H9 (cell line): ENCODE measurements at regions not wholly inside any gene's neighbourhood (a gene's known extent, or its start where the extent isn't known, plus 50 kb on each side); places are given as distances from the start of the nearest gene placed in this dataset.

ENCODE experiments used
- DNase-seq: peaks from one replicate; pipeline ENCODE4 v3.0.0-alpha.2; 2017
- H2AFZ ChIP-seq: one replicate; pipeline ENCODE4 v1.6.1; 2013; ENCODE audit warnings: mild to moderate bottlenecking, low read length, control low read depth, moderate library complexity
- H2AK5ac ChIP-seq: 2 replicates; pipeline ENCODE4 v1.6.1; 2013; ENCODE audit warnings: low read length, control low read depth, mixed read lengths; ENCODE audit not compliant: insufficient read length
- H2BK120ac ChIP-seq: one replicate; pipeline ENCODE4 v1.6.1; 2013; ENCODE audit warnings: low read depth, mild to moderate bottlenecking, low read length, control low read depth, inconsistent platforms; ENCODE audit not compliant: poor library complexity, severe bottlenecking
- H2BK12ac ChIP-seq: 2 replicates; pipeline ENCODE4 v1.6.1; 2013; ENCODE audit warnings: low read length, control low read depth, mixed read lengths, low read depth; ENCODE audit not compliant: insufficient read length
- H2BK15ac ChIP-seq: 2 replicates; pipeline ENCODE4 v1.6.1; 2013; ENCODE audit warnings: low read depth, low read length, control low read depth
- H2BK20ac ChIP-seq: one replicate; pipeline ENCODE4 v1.6.1; 2013; ENCODE audit warnings: low read depth, mild to moderate bottlenecking, low read length, control low read depth, inconsistent platforms; ENCODE audit not compliant: poor library complexity, severe bottlenecking
- H2BK5ac ChIP-seq: 2 replicates; pipeline ENCODE4 v1.6.1; 2013; ENCODE audit warnings: low read length, control low read depth, mixed read lengths; ENCODE audit not compliant: insufficient read length
- H3K14ac ChIP-seq: 2 replicates; pipeline ENCODE4 v1.6.1; 2013; ENCODE audit warnings: low read length, control low read depth; ENCODE audit not compliant: insufficient read depth
- H3K18ac ChIP-seq: 2 replicates; pipeline ENCODE4 v1.6.1; 2013; ENCODE audit warnings: low read depth, mild to moderate bottlenecking, mixed read lengths, low read length, control low read depth; ENCODE audit not compliant: insufficient read length
- H3K23ac ChIP-seq: 2 replicates; pipeline ENCODE4 v1.6.1; 2013; ENCODE audit warnings: low read length, control low read depth, mixed read lengths, low read depth; ENCODE audit not compliant: insufficient read length
- H3K23me2 ChIP-seq: 2 replicates; pipeline ENCODE4 v1.6.1; 2013; ENCODE audit warnings: low read depth, mild to moderate bottlenecking, mixed read lengths, low read length, control low read depth; ENCODE audit not compliant: insufficient read length, poor library complexity, severe bottlenecking
- H3K27ac ChIP-seq: 2 replicates; pipeline ENCODE4 v1.5.1; 2013; ENCODE audit warnings: low read length, control low read depth, mixed read lengths, low read depth; ENCODE audit not compliant: insufficient read length
- H3K27me3 ChIP-seq: 2 replicates; pipeline ENCODE4 v1.6.1; 2013; ENCODE audit warnings: low read length, control low read depth, inconsistent platforms; ENCODE audit not compliant: insufficient read depth
- H3K4ac ChIP-seq: 2 replicates; pipeline ENCODE4 v1.6.1; 2013; ENCODE audit warnings: low read depth, mild to moderate bottlenecking, control low read depth, inconsistent platforms, low read length, moderate library complexity
- H3K4me1 ChIP-seq: 2 replicates; pipeline ENCODE4 v1.6.1; 2013; ENCODE audit warnings: low read length, control low read depth, inconsistent platforms; ENCODE audit not compliant: insufficient read depth
- H3K4me2 ChIP-seq: 2 replicates; pipeline ENCODE4 v1.6.1; 2013; ENCODE audit warnings: low read length, control low read depth, mixed read lengths; ENCODE audit not compliant: insufficient read length, insufficient read depth
- H3K56ac ChIP-seq: 2 replicates; pipeline ENCODE4 v1.6.1; 2013; ENCODE audit warnings: low read depth, mild to moderate bottlenecking, mixed read lengths, low read length, control low read depth; ENCODE audit not compliant: insufficient read length
- H3K79me1 ChIP-seq: 2 replicates; pipeline ENCODE4 v1.6.1; 2013; ENCODE audit warnings: low read depth, mild to moderate bottlenecking, moderate library complexity, low read length, control low read depth, inconsistent platforms; ENCODE audit not compliant: insufficient read depth, poor library complexity, severe bottlenecking
- H3K79me2 ChIP-seq: 2 replicates; pipeline ENCODE4 v1.6.1; 2013; ENCODE audit warnings: low read length, control low read depth, inconsistent platforms; ENCODE audit not compliant: insufficient read depth
- H3K9ac ChIP-seq: 2 replicates; pipeline ENCODE4 v1.6.1; 2013; ENCODE audit warnings: low read length, control low read depth, mixed read lengths; ENCODE audit not compliant: insufficient read length; ENCODE audit errors: extremely low read depth
- H3K9me3 ChIP-seq: one replicate; pipeline ENCODE4 v1.6.1; 2013; ENCODE audit warnings: low read depth, low read length, inconsistent platforms; ENCODE audit not compliant: control insufficient read depth
- H3T11ph ChIP-seq: one replicate; pipeline ENCODE4 v1.6.1; 2013; ENCODE audit warnings: mild to moderate bottlenecking, low read length, control low read depth, inconsistent platforms
- H4K20me1 ChIP-seq: one replicate; pipeline ENCODE4 v1.6.1; 2013; ENCODE audit not compliant: control insufficient read depth, insufficient read length, insufficient read depth
- H4K5ac ChIP-seq: 2 replicates; pipeline ENCODE4 v1.6.1; 2013; ENCODE audit warnings: low read depth, mild to moderate bottlenecking, mixed read lengths, low read length, control low read depth; ENCODE audit not compliant: insufficient read length
- H4K8ac ChIP-seq: replicated peaks from 2 replicates; pipeline ENCODE4 v1.6.1; 2013; ENCODE audit warnings: low read length, control low read depth, mixed read lengths, low read depth; ENCODE audit not compliant: insufficient read length
- H4K91ac ChIP-seq: 2 replicates; pipeline ENCODE4 v1.6.1; 2013; ENCODE audit warnings: low read depth, mild to moderate bottlenecking, moderate library complexity, mixed read lengths, low read length, control low read depth; ENCODE audit not compliant: insufficient read length
- H3K27ac Mint-ChIP-seq, 3 experiments: 2 replicates in 2 of 3; 3 replicates in 1 of 3; pipeline ENCODE4 v1.8.0; 2020 to 2021; ENCODE audit warnings: mixed read lengths in 3 of 3, mild to moderate bottlenecking in 1 of 3, moderate library complexity in 1 of 3
- H3K27me3 Mint-ChIP-seq: 2 replicates; pipeline ENCODE4 v1.8.0; 2021; ENCODE audit warnings: low read depth, mild to moderate bottlenecking, moderate library complexity, mixed read lengths
- H3K36me3 Mint-ChIP-seq, 3 experiments: 2 replicates in 2 of 3; 3 replicates in 1 of 3; pipeline ENCODE4 v1.8.0; 2020 to 2021; ENCODE audit warnings: low read depth in 3 of 3, mixed read lengths in 3 of 3; ENCODE audit not compliant: insufficient read depth in 1 of 3
- H3K4me1 Mint-ChIP-seq, 2 experiments: 2 replicates each; pipeline ENCODE4 v1.8.0; 2020; ENCODE audit warnings: mixed read lengths in 2 of 2
- H3K4me3 Mint-ChIP-seq, 2 experiments: 2 replicates in 1 of 2; 3 replicates in 1 of 2; pipeline ENCODE4 v1.8.0; 2020 to 2021; ENCODE audit warnings: mild to moderate bottlenecking in 2 of 2, mixed read lengths in 2 of 2, moderate library complexity in 1 of 2
- H3K9me3 Mint-ChIP-seq, 2 experiments: 2 replicates in 1 of 2; 3 replicates in 1 of 2; pipeline ENCODE4 v1.8.0; 2020; ENCODE audit warnings: mild to moderate bottlenecking in 2 of 2, mixed read lengths in 2 of 2, moderate library complexity in 1 of 2
- CTCF ChIP-seq: fragments of 200-600 bp; sonication (generic); conservative IDR thresholded peaks from 3 replicates; pipeline ENCODE4 v1.8.0; 2021; ENCODE audit warnings: antibody characterized with exemption, mild to moderate bottlenecking
- WGBS: extraction: QIAGEN DNeasy Blood & Tissue Kit; methylation state at CpG from one replicate; pipeline ENCODE4 v1.1.7; 2013; ENCODE audit warnings: missing lambda C conversion rate, low lambda C conversion rate, mixed read lengths; ENCODE audit not compliant: insufficient read length; ENCODE audit errors: extremely low coverage; 5-methylcytosine and 5-hydroxymethylcytosine counted together

- no peak overlapping the region for H2BK120ac ChIP-seq
- no peak overlapping the region for H2AFZ ChIP-seq
- no peak overlapping the region for H2BK12ac ChIP-seq
- no peaks in the 10 kb centered on the region for H3K27me3 ChIP-seq
- no peak for DNase-seq
- no peak for TF ChIP-seq CTCF
- no peaks in the 10 kb centered on the region for H4K20me1 ChIP-seq
- Mint-ChIP-seq H3K36me3 (peaks cover 0 to 3% (median 0%) of the 10 kb centered on the region in 3 experiments; a peak in 1 of 7 replicates), H3K27ac (no peak overlapping the region), H3K4me1 (peaks cover 17 to 20% of the 10 kb centered on the region in 2 experiments), H3K4me3 (no peak overlapping the region), H3K27me3 (no peaks in the 10 kb centered on the region), H3K9me3 (no peaks in the 10 kb centered on the region)
- no peak overlapping the region for H3K4ac ChIP-seq
- no peak overlapping the region for H3K9ac ChIP-seq
- H3K56ac ChIP-seq = no peak overlapping the region
- no peak overlapping the region for H2BK15ac ChIP-seq
- no peak overlapping the region for H2AK5ac ChIP-seq
- no CpG with 5 or more reads among the region's 2 CpGs for WGBS
- no peaks in the 10 kb centered on the region; the same call in 1 of the 2 replicates for H3K4me1 ChIP-seq
- H4K91ac ChIP-seq = no peak overlapping the region
- H3K23me2 ChIP-seq = no peaks in the 10 kb centered on the region
- no peak overlapping the region for H2BK20ac ChIP-seq
- H3K79me1 ChIP-seq = no peaks in the 10 kb centered on the region
- H3K14ac ChIP-seq = no peak overlapping the region
- H4K8ac ChIP-seq = no peak overlapping the region
- H2BK5ac ChIP-seq = no peak overlapping the region
- H3K23ac ChIP-seq = no peak overlapping the region
- no peak overlapping the region for H4K5ac ChIP-seq
- H3K27ac ChIP-seq = no peak overlapping the region
- H3K9me3 ChIP-seq = no peaks in the 10 kb centered on the region
- H3K4me2 ChIP-seq = no peak overlapping the region
- H3K18ac ChIP-seq = no peak overlapping the region
- H3T11ph ChIP-seq = no peak overlapping the region
- H3K79me2 ChIP-seq = no peaks in the 10 kb centered on the region
Observed at GRCh38 chr4:181685461-181685860, 557.7 kb upstream of the TENM3 start.
